ENCODE measurements at regions not wholly inside any gene's neighbourhood (a gene's known extent, or its start where the extent isn't known, plus 50 kb on each side); places are given as distances from the start of the nearest gene placed in this dataset.

DNA sequence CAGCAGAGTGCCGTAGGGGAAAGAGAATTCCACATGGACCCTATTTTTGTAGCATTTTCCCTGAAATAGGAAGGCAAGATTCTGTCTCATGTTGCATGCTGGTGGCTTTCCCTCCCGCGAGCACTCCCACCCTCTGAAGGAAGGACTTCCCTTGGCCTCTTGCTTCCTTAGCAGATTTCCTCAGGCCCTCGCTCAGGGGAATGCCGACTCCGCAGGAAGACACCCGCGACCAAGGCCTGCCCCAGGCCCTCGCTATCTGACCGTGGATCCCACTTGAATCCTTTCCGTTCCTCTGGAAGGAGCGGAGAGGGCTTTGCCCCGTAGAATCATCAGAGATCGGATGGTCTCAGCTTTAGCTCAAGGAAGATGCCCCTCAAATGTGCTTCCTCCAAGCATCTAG, 179.4 kb upstream of the FOXF1 start:
- no peak for TF ChIP-seq NFIC (IDR thresholded peaks at IDR 0.05)
- no peak for TF ChIP-seq ZBTB7A (IDR thresholded peaks at IDR 0.05; ENCODE audit: low read depth)
- no peak for TF ChIP-seq FOXM1 (IDR thresholded peaks at IDR 0.05; ENCODE audit: borderline replicate concordance, low read depth)
- TF ChIP-seq RAD21 (IDR thresholded peaks at IDR 0.05; ENCODE audit: low read depth), result no peak
- TF ChIP-seq, protein P1, sequence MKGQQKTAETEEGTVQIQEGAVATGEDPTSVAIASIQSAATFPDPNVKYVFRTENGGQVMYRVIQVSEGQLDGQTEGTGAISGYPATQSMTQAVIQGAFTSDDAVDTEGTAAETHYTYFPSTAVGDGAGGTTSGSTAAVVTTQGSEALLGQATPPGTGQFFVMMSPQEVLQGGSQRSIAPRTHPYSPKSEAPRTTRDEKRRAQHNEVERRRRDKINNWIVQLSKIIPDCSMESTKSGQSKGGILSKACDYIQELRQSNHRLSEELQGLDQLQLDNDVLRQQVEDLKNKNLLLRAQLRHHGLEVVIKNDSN (IDR thresholded peaks at IDR 0.05), result no peak
- no peak for TF ChIP-seq EGR1 (IDR thresholded peaks at IDR 0.05)
- no peak for TF ChIP-seq TAF1 (IDR thresholded peaks at IDR 0.05; ENCODE audit: low read depth)
- TF ChIP-seq, protein P2, sequence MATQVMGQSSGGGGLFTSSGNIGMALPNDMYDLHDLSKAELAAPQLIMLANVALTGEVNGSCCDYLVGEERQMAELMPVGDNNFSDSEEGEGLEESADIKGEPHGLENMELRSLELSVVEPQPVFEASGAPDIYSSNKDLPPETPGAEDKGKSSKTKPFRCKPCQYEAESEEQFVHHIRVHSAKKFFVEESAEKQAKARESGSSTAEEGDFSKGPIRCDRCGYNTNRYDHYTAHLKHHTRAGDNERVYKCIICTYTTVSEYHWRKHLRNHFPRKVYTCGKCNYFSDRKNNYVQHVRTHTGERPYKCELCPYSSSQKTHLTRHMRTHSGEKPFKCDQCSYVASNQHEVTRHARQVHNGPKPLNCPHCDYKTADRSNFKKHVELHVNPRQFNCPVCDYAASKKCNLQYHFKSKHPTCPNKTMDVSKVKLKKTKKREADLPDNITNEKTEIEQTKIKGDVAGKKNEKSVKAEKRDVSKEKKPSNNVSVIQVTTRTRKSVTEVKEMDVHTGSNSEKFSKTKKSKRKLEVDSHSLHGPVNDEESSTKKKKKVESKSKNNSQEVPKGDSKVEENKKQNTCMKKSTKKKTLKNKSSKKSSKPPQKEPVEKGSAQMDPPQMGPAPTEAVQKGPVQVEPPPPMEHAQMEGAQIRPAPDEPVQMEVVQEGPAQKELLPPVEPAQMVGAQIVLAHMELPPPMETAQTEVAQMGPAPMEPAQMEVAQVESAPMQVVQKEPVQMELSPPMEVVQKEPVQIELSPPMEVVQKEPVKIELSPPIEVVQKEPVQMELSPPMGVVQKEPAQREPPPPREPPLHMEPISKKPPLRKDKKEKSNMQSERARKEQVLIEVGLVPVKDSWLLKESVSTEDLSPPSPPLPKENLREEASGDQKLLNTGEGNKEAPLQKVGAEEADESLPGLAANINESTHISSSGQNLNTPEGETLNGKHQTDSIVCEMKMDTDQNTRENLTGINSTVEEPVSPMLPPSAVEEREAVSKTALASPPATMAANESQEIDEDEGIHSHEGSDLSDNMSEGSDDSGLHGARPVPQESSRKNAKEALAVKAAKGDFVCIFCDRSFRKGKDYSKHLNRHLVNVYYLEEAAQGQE (IDR thresholded peaks at IDR 0.05; ENCODE audit: low read depth), result no peak

DNA sequence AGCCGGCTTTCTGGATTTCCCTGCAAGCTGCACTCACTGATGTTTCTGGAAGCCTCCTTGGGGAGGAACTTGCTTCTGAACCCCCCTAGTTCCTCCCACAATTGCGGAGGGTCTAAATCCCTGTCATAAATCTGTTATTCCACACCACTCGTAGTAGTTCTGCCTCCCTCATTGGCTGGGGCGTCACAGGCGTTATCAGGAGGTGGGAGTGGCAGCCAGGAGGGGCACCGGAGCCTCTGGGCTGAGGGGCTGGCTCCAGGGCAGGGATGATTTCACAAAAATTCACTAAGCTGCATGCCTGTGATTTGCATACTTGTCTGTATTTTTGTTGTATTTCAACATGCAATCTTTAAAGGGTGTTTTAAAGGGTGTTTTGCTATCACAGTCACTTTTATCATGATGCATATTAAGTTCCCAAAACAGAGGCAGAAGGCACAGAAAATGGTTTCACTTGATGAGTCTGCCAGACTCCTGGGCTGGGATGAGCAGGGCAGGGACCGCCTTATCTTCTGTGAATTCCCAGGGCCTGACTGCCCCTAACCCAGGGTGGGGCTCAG, 176.2 kb upstream of the FOXF1 start:
- TF ChIP-seq, protein P1 (IDR thresholded peaks at IDR 0.05), result no peak
- TF ChIP-seq EP300 (IDR thresholded peaks at IDR 0.05; ENCODE audit: borderline replicate concordance) (no peak), FOXM1 (IDR thresholded peaks at IDR 0.05; ENCODE audit: borderline replicate concordance, low read depth) (no peak), TCF12 (IDR thresholded peaks at IDR 0.05; ENCODE audit: low read depth) (no peak), TAF1 (IDR thresholded peaks at IDR 0.05; ENCODE audit: low read depth) (no peak), ZBTB7A (IDR thresholded peaks at IDR 0.05; ENCODE audit: low read depth) (no peak), EGR1 (IDR thresholded peaks at IDR 0.05) (no peak), NFIC (IDR thresholded peaks at IDR 0.05) (no peak), CEBPB (IDR thresholded peaks at IDR 0.05) (no peak), TEAD4 (IDR thresholded peaks at IDR 0.05) (no peak), RAD21 (IDR thresholded peaks at IDR 0.05; ENCODE audit: low read depth) (no peak), YY1 (IDR thresholded peaks at IDR 0.05; ENCODE audit: low read depth) (no peak), CREB1 (IDR thresholded peaks at IDR 0.05; ENCODE audit: low read depth) (no peak)
- TF ChIP-seq, protein P3, sequence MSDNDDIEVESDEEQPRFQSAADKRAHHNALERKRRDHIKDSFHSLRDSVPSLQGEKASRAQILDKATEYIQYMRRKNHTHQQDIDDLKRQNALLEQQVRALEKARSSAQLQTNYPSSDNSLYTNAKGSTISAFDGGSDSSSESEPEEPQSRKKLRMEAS (IDR thresholded peaks at IDR 0.05), result no peak
- TF ChIP-seq, protein P2 (IDR thresholded peaks at IDR 0.05; ENCODE audit: low read depth), result no peak

DNA sequence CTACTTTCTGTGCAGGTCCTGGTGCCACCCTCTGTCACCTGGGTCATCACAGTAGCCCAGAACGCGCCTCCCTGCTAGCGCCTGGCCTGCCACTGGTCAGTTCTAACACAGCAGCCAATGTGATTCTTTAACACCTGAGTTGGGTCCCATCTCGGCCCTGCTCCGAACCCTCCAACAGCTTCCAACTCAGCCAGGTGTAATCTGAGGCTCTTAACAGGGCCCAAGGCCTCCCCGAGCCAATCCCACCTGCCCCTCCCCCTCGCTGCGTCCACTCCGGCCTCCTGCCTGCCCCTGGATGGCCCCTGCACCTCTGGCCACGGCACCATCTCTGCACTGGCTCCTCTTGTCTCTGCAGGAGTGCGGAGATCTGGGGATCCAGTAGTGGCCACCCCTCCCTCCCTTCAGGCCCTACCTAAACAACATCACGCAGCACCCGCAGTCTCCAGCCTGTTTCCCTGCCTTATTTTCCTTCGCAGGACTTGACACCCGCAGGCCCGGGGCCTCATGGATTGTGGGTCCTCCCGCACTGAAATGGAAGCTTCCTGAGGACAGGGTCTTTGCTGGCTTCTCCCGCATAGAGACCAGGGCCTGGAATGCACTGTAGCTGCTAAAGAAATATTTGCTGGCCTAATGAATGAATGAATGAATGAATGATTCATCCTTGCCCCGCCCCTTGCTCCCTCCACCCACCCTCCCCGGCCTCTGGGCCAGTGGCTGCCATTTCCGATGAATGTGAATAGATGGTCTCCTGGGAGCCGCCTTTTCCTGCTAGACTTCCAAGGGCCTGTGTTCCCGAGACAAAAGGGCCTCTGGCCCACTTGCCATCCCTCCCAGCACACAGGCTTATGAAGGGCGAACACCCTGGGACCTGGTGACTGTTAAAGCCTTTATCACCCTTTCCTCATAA, 174.8 kb upstream of the FOXF1 start:
- TF ChIP-seq RAD21 (IDR thresholded peaks at IDR 0.05; ENCODE audit: low read depth), result no peak
- TF ChIP-seq TEAD4 (IDR thresholded peaks at IDR 0.05), result no peak
- TF ChIP-seq, protein P3 (IDR thresholded peaks at IDR 0.05), result no peak
- no peak for TF ChIP-seq CEBPB (IDR thresholded peaks at IDR 0.05)
- TF ChIP-seq EGR1 (IDR thresholded peaks at IDR 0.05), result no peak
- TF ChIP-seq FOXM1 (IDR thresholded peaks at IDR 0.05; ENCODE audit: borderline replicate concordance, low read depth), result no peak
- TF ChIP-seq NFIC (IDR thresholded peaks at IDR 0.05), result no peak
- TF ChIP-seq, protein P1 (IDR thresholded peaks at IDR 0.05), result no peak
- TF ChIP-seq, protein P2 (IDR thresholded peaks at IDR 0.05; ENCODE audit: low read depth), result no peak
- no peak for TF ChIP-seq EP300 (IDR thresholded peaks at IDR 0.05; ENCODE audit: borderline replicate concordance)
- no peak for TF ChIP-seq YY1 (IDR thresholded peaks at IDR 0.05; ENCODE audit: low read depth)
- no peak for TF ChIP-seq TAF1 (IDR thresholded peaks at IDR 0.05; ENCODE audit: low read depth)
- TF ChIP-seq CREB1 (IDR thresholded peaks at IDR 0.05; ENCODE audit: low read depth), result no peak
- TF ChIP-seq TCF12 (IDR thresholded peaks at IDR 0.05; ENCODE audit: low read depth), result no peak
- no peak for TF ChIP-seq ZBTB7A (IDR thresholded peaks at IDR 0.05; ENCODE audit: low read depth)

All from Ishikawa (cell line).